ENCODE measurements at regions not wholly inside any gene's neighbourhood (a gene's known extent, or its start where the extent isn't known, plus 50 kb on each side); places are given as distances from the start of the nearest gene placed in this dataset.

- Mint-ChIP-seq H3K27ac (no peak overlapping the region), H3K9me3 (no peaks in the 10 kb centered on the region), H3K36me3 (no peaks in the 10 kb centered on the region), H3K4me1 (peaks cover 13 to 24% (median 13%) of the 10 kb centered on the region in 3 donors), H3K4me3 (no peak overlapping the region), H3K27me3 (no peaks in the 10 kb centered on the region)
- DNase-seq (no peak), ATAC-seq (replicated peaks in 1 of 4) (no peak)
- Histone ChIP-seq H3K27me3 (replicated peaks in 1 of 2; ENCODE audit: control insufficient read depth in 2 of 2, extremely low read depth in 1 of 2, insufficient read depth in 2 of 2, low read length in 1 of 2) (no peaks in the 10 kb centered on the region), H3K4me1 (ENCODE audit: control insufficient read depth in 1 of 2, extremely low read depth in 1 of 2, insufficient read depth in 2 of 2, low read length in 2 of 2) (peaks cover 0 to 17% of the 10 kb centered on the region in 2 experiments), H3K9me3 (no peaks in the 10 kb centered on the region), H3K4me3 (ENCODE audit: control insufficient read depth in 1 of 2, extremely low read depth in 1 of 2, low read length in 1 of 2) (no peak overlapping the region), H3K27ac (ENCODE audit: low read length) (no peak overlapping the region), H3K36me3 (ENCODE audit: control insufficient read depth in 2 of 2, extremely low read depth in 1 of 2, insufficient read depth in 1 of 2, low read length in 1 of 2) (no peaks in the 10 kb centered on the region)
- no CpG with 5 or more reads among the region's 7 CpGs for WGBS (ENCODE audit: insufficient coverage)
- CTCF ChIA-PET = interaction anchor here (0.5 to 1.2 kb wide), 3 partner anchors 46 to 244 kb away, joined by 3 to 5 read pairs (median 3); no protein-coding TSS in a partner anchor
- POLR2A ChIA-PET = interaction anchor here in 1 of 2 donors (0.6 kb wide), 1 partner anchor 254 kb away, joined by 3 read pairs; no protein-coding TSS in a partner anchor
These were observed 74.3 kb upstream of the SLC1A4 start for GRCh38 chr2:64914735-64915509.

- Histone ChIP-seq H3K4me3 (ENCODE audit: control insufficient read depth in 1 of 2, extremely low read depth in 1 of 2, low read length in 1 of 2) (no peak overlapping the region), H3K9me3 (no peaks in the 10 kb centered on the region), H3K27ac (ENCODE audit: low read length) (no peak overlapping the region), H3K36me3 (ENCODE audit: control insufficient read depth in 2 of 2, extremely low read depth in 1 of 2, insufficient read depth in 1 of 2, low read length in 1 of 2) (no peaks in the 10 kb centered on the region), H3K27me3 (replicated peaks in 1 of 2; ENCODE audit: control insufficient read depth in 2 of 2, extremely low read depth in 1 of 2, insufficient read depth in 2 of 2, low read length in 1 of 2) (no peaks in the 10 kb centered on the region), H3K4me1 (ENCODE audit: control insufficient read depth in 1 of 2, extremely low read depth in 1 of 2, insufficient read depth in 2 of 2, low read length in 2 of 2) (peaks cover 0 to 17% of the 10 kb centered on the region in 2 experiments)
- no CpG with 5 or more reads among the region's 3 CpGs for WGBS (ENCODE audit: insufficient coverage)
- no peaks in the 10 kb centered on the region for H3K9me3 Mint-ChIP-seq
- no peaks in the 10 kb centered on the region for H3K27me3 Mint-ChIP-seq
- ChIA-PET CTCF (interaction anchor here (0.5 to 1.2 kb wide), 3 partner anchors 47 to 243 kb away, joined by 3 to 5 read pairs (median 3); no protein-coding TSS in a partner anchor), POLR2A (interaction anchor here in 1 of 2 donors (0.6 kb wide), 1 partner anchor 254 kb away, joined by 3 read pairs; no protein-coding TSS in a partner anchor)
- H3K36me3 Mint-ChIP-seq = no peaks in the 10 kb centered on the region
- ATAC-seq (replicated peaks in 1 of 4) (no peak), DNase-seq (no peak)
- H3K4me1 Mint-ChIP-seq = peaks cover 13 to 24% (median 13%) of the 10 kb centered on the region in 3 donors
- no peak overlapping the region for H3K27ac Mint-ChIP-seq
- no peak overlapping the region for H3K4me3 Mint-ChIP-seq
These were observed 73.7 kb upstream of the SLC1A4 start for GRCh38 chr2:64915510-64915900.

GRCh38 chr2:64918220-64918886 is 70.8 kb upstream of the SLC1A4 start:
- ChIA-PET CTCF (interaction anchor here (0.6 to 1.9 kb wide), 15 partner anchors 24 to 1315 kb away, joined by 3 to 15 read pairs (median 4); partner anchors contain the start of gene CEP68 (in 1 of the 2)), POLR2A (no interaction called here)
- peak overlapping the region; percentile 60 to 78 for H3K4me3 ChIP-seq (ENCODE audit: control insufficient read depth in 1 of 2, extremely low read depth in 1 of 2, low read length in 1 of 2)
- no peaks in the 10 kb centered on the region for H3K27me3 Mint-ChIP-seq
- DNase-seq (no peak), ATAC-seq (replicated peaks in 1 of 4) (peak in 1 of 4 experiments; percentile 14)
- H3K9me3 Mint-ChIP-seq = no peaks in the 10 kb centered on the region
- H3K27ac Mint-ChIP-seq = peak overlapping the region in 1 of 2 donors; percentile 87
- peaks cover 0 to 4% of the 10 kb centered on the region in 2 experiments for H3K27me3 ChIP-seq (replicated peaks in 1 of 2; ENCODE audit: control insufficient read depth in 2 of 2, extremely low read depth in 1 of 2, insufficient read depth in 2 of 2, low read length in 1 of 2)
- 83% methylated on average over 6 of the region's 8 CpGs for WGBS (ENCODE audit: insufficient coverage)
- H3K9me3 ChIP-seq = no peaks in the 10 kb centered on the region
- no peaks in the 10 kb centered on the region for H3K36me3 ChIP-seq (ENCODE audit: control insufficient read depth in 2 of 2, extremely low read depth in 1 of 2, insufficient read depth in 1 of 2, low read length in 1 of 2)
- no peak overlapping the region for H3K27ac ChIP-seq (ENCODE audit: low read length)
- peak overlapping the region; percentile 78 to 80 (median 80) for H3K4me3 Mint-ChIP-seq
- H3K36me3 Mint-ChIP-seq = no peaks in the 10 kb centered on the region
- peaks cover 8 to 21% (median 10%) of the 10 kb centered on the region in 3 donors for H3K4me1 Mint-ChIP-seq
- peaks cover 0 to 14% of the 10 kb centered on the region in 2 experiments for H3K4me1 ChIP-seq (ENCODE audit: control insufficient read depth in 1 of 2, extremely low read depth in 1 of 2, insufficient read depth in 2 of 2, low read length in 2 of 2)

GRCh38 chr2:64919261-64919660 is 69.9 kb upstream of the SLC1A4 start:
- Mint-ChIP-seq H3K9me3 (no peaks in the 10 kb centered on the region), H3K27me3 (no peaks in the 10 kb centered on the region), H3K4me3 (peak overlapping the region in 2 of 3 donors; percentile 78 to 80), H3K27ac (peak overlapping the region; percentile 31 to 39), H3K36me3 (no peaks in the 10 kb centered on the region), H3K4me1 (peaks cover 6 to 19% (median 9%) of the 10 kb centered on the region in 3 donors)
- ChIA-PET CTCF (interaction anchor here in 1 of 2 donors (0.9 to 1.5 kb wide), 2 partner anchors 123 to 268 kb away, joined by 3 to 4 read pairs; no protein-coding TSS in a partner anchor), POLR2A (interaction anchor here in 1 of 2 donors (0.6 kb wide), 1 partner anchor 256 kb away, joined by 3 read pairs; no protein-coding TSS in a partner anchor)
- WGBS (ENCODE audit: insufficient coverage) = no CpG with 5 or more reads among the region's 2 CpGs
- Histone ChIP-seq H3K4me1 (ENCODE audit: control insufficient read depth in 1 of 2, extremely low read depth in 1 of 2, insufficient read depth in 2 of 2, low read length in 2 of 2) (peaks cover 0 to 13% of the 10 kb centered on the region in 2 experiments), H3K27me3 (replicated peaks in 1 of 2; ENCODE audit: control insufficient read depth in 2 of 2, extremely low read depth in 1 of 2, insufficient read depth in 2 of 2, low read length in 1 of 2) (peaks cover 0 to 4% of the 10 kb centered on the region in 2 experiments), H3K9me3 (no peaks in the 10 kb centered on the region), H3K4me3 (ENCODE audit: control insufficient read depth in 1 of 2, extremely low read depth in 1 of 2, low read length in 1 of 2) (no peak overlapping the region), H3K36me3 (ENCODE audit: control insufficient read depth in 2 of 2, extremely low read depth in 1 of 2, insufficient read depth in 1 of 2, low read length in 1 of 2) (no peaks in the 10 kb centered on the region), H3K27ac (ENCODE audit: low read length) (no peak overlapping the region)
- DNase-seq (peak in 1 of 35 experiments; percentile 8), ATAC-seq (replicated peaks in 1 of 4) (peak in 1 of 4 experiments; percentile 40)

- Histone ChIP-seq H3K27ac (ENCODE audit: low read length) (no peak overlapping the region), H3K36me3 (ENCODE audit: control insufficient read depth in 2 of 2, extremely low read depth in 1 of 2, insufficient read depth in 1 of 2, low read length in 1 of 2) (no peaks in the 10 kb centered on the region), H3K4me3 (ENCODE audit: control insufficient read depth in 1 of 2, extremely low read depth in 1 of 2, low read length in 1 of 2) (no peak overlapping the region), H3K9me3 (no peaks in the 10 kb centered on the region), H3K27me3 (replicated peaks in 1 of 2; ENCODE audit: control insufficient read depth in 2 of 2, extremely low read depth in 1 of 2, insufficient read depth in 2 of 2, low read length in 1 of 2) (peaks cover 0 to 4% of the 10 kb centered on the region in 2 experiments), H3K4me1 (ENCODE audit: control insufficient read depth in 1 of 2, extremely low read depth in 1 of 2, insufficient read depth in 2 of 2, low read length in 2 of 2) (peaks cover 0 to 12% of the 10 kb centered on the region in 2 experiments)
- POLR2A ChIA-PET = no interaction called here
- Mint-ChIP-seq H3K27me3 (no peaks in the 10 kb centered on the region), H3K4me1 (peaks cover 2 to 16% (median 7%) of the 10 kb centered on the region in 3 donors), H3K36me3 (peaks cover 3% of the 10 kb centered on the region), H3K9me3 (peaks cover 0 to 12% (median 8%) of the 10 kb centered on the region in 3 donors), H3K4me3 (no peak overlapping the region), H3K27ac (no peak overlapping the region)
- ATAC-seq (replicated peaks in 1 of 4) (no peak), DNase-seq (no peak)
- 89% methylated on average over 8 of the region's 14 CpGs for WGBS (ENCODE audit: insufficient coverage)
- CTCF ChIA-PET = interaction anchor here in 1 of 2 donors (0.6 to 1.1 kb wide), 2 partner anchors 133 to 662 kb away, joined by 3 to 7 read pairs; no protein-coding TSS in a partner anchor
These were observed 66.5 kb upstream of the SLC1A4 start for GRCh38 chr2:64922482-64923384.

Data from T-cell (primary cell).